B cell (primary cell): ENCODE measurements at regions not wholly inside any gene's neighbourhood (a gene's known extent, or its start where the extent isn't known, plus 50 kb on each side); places are given as distances from the start of the nearest gene placed in this dataset.

Experiments
- ATAC-seq: fragments of 200-7000 bp; cut with Tn5 transposase; one replicate; pipeline ENCODE4 v1.10.0; 2021; ENCODE audit warnings: low read depth, mild to moderate bottlenecking, moderate number of reproducible peaks, moderate library complexity
- CTCF ChIA-PET: fragments of 350-600 bp; sonication (Branson Sonifier 250); formaldehyde crosslinking; loops from one replicate; lab custom pipeline; 2021; ENCODE audit warnings: antibody characterized with exemption, inconsistent platforms; lab: Charles Lee
- POLR2A ChIA-PET: fragments of 350-600 bp; sonication (Branson Sonifier 250); formaldehyde crosslinking; loops from one replicate; lab custom pipeline; 2021; ENCODE audit warnings: antibody characterized with exemption; lab: Charles Lee
- DNase-seq: peaks from one replicate; pipeline ENCODE4 v3.0.0; 2013
- H2AFZ ChIP-seq: 2 replicates; pipeline ENCODE4 v1.6.1; 2012; ENCODE audit warnings: mild to moderate bottlenecking, low read depth, low read length; ENCODE audit not compliant: insufficient read depth, poor library complexity, severe bottlenecking
- H3K27ac ChIP-seq, 2 donors: 1 replicate in 1 of 2; 2 replicates in 1 of 2; pipeline ENCODE4 v1.5.1; 2012 to 2013; ENCODE audit warnings: low read length in 2 of 2, mild to moderate bottlenecking in 2 of 2, moderate library complexity in 1 of 2
- H3K27me3 ChIP-seq, 4 experiments: fragments of 200-600 bp in 1 of 4; sonication (generic) in 1 of 4; replicated peaks in 1 of 4; 1 replicate in 2 of 4; 2 replicates in 2 of 4; pipeline versions ENCODE4 v1.6.1 to v1.7.0; 2013 to 2016; ENCODE audit warnings: low read length in 3 of 4, mild to moderate bottlenecking in 2 of 4, mixed read lengths in 1 of 4, moderate library complexity in 1 of 4; ENCODE audit not compliant: insufficient read depth in 4 of 4, control insufficient read depth in 3 of 4; ENCODE audit errors: control extremely low read depth in 1 of 4
- H3K36me3 ChIP-seq, 2 experiments: replicated peaks in 1 of 2; 1 replicate in 1 of 2; 2 replicates in 1 of 2; pipeline versions ENCODE4 v1.6.1 to v1.7.1; 2013; ENCODE audit warnings: low read length in 1 of 2; ENCODE audit not compliant: insufficient read depth in 2 of 2, control insufficient read depth in 1 of 2; ENCODE audit errors: control extremely low read depth in 1 of 2, extremely low read depth in 1 of 2
- H3K4me1 ChIP-seq, 2 donors: fragments of 200-600 bp in 1 of 2; sonication (generic) in 1 of 2; 1 replicate in 1 of 2; 2 replicates in 1 of 2; pipeline versions ENCODE4 v1.5.1 to v1.6.1; 2013 to 2017; ENCODE audit warnings: low read length in 2 of 2; ENCODE audit not compliant: control insufficient read depth in 2 of 2, insufficient read depth in 2 of 2
- H3K4me2 ChIP-seq: replicated peaks from 2 replicates; pipeline ENCODE3; 2012; ENCODE audit warnings: mild to moderate bottlenecking, low read depth, low read length; ENCODE audit not compliant: poor library complexity, severe bottlenecking
- H3K4me3 ChIP-seq, 5 experiments: fragments of 200-600 bp in 1 of 5; sonication (generic) in 1 of 5; 1 replicate in 3 of 5; 2 replicates in 2 of 5; pipeline versions ENCODE4 v1.5.1 to v1.7.0; 2011 to 2016; ENCODE audit warnings: low read length in 4 of 5, mild to moderate bottlenecking in 4 of 5, low read depth in 2 of 5, control low read depth in 1 of 5, moderate library complexity in 1 of 5; ENCODE audit not compliant: insufficient read depth in 1 of 5; ENCODE audit errors: control extremely low read depth in 1 of 5, extremely low read depth in 1 of 5
- H3K79me2 ChIP-seq: fragments of 200-600 bp; sonication (generic); one replicate; pipeline ENCODE4 v1.6.0; 2016; ENCODE audit warnings: low read length; ENCODE audit not compliant: control insufficient read depth, insufficient read depth
- H3K9ac ChIP-seq: fragments of 200-600 bp; sonication (generic); 2 replicates; pipeline ENCODE4 v1.6.1; 2017; ENCODE audit warnings: mild to moderate bottlenecking, low read length, moderate library complexity
- H3K9me3 ChIP-seq, 3 donors: one replicate each; pipeline versions ENCODE4 v1.6.1 to v1.7.1; 2013; ENCODE audit warnings: low read length in 2 of 3; ENCODE audit not compliant: control insufficient read depth in 2 of 3, insufficient read depth in 1 of 3; ENCODE audit errors: control extremely low read depth in 1 of 3
- H4K20me1 ChIP-seq: 2 replicates; pipeline ENCODE4 v1.6.0; 2012; ENCODE audit warnings: mild to moderate bottlenecking, low read length; ENCODE audit not compliant: insufficient read depth, control insufficient read depth, poor library complexity, severe bottlenecking
- H3K27ac Mint-ChIP-seq: one replicate; pipeline ENCODE4 v1.8.0; 2021; ENCODE audit warnings: mixed read lengths
- H3K27me3 Mint-ChIP-seq: one replicate; pipeline ENCODE4 v1.8.0; 2021; ENCODE audit warnings: mixed read lengths
- H3K4me1 Mint-ChIP-seq: one replicate; pipeline ENCODE4 v1.8.0; 2021; ENCODE audit warnings: mixed read lengths
- H3K4me3 Mint-ChIP-seq: one replicate; pipeline ENCODE4 v1.8.0; 2021; ENCODE audit warnings: mixed read lengths
- H3K9me3 Mint-ChIP-seq: one replicate; pipeline ENCODE4 v1.8.0; 2022; ENCODE audit warnings: mixed read lengths; ENCODE audit not compliant: insufficient read depth
- EZH2 ChIP-seq: IDR thresholded peaks from 2 replicates; pipeline ENCODE4 v1.6.1; 2012; ENCODE audit warnings: borderline replicate concordance, low read depth, mild to moderate bottlenecking, moderate library complexity, low read length; ENCODE audit not compliant: insufficient read depth, poor library complexity, severe bottlenecking
- WGBS: methylation state at CpG from one replicate; pipeline ENCODE4 v1.1.5; 2013; ENCODE audit warnings: missing lambda C conversion rate; ENCODE audit not compliant: insufficient coverage; 5-methylcytosine and 5-hydroxymethylcytosine counted together
- intact Hi-C: fragments of 100-400 bp; cut with micrococcal nuclease; formaldehyde crosslinking; loops from one replicate; pipeline ENCODE4 v1.10.0; 2022
- TF ChIP-seq, protein P1 (sequence below): fragments of 200-600 bp; IDR thresholded peaks from one replicate; pipeline ENCODE4 v1.8.0; 2022; ENCODE audit warnings: antibody characterized with exemption, mild to moderate bottlenecking

DNA sequence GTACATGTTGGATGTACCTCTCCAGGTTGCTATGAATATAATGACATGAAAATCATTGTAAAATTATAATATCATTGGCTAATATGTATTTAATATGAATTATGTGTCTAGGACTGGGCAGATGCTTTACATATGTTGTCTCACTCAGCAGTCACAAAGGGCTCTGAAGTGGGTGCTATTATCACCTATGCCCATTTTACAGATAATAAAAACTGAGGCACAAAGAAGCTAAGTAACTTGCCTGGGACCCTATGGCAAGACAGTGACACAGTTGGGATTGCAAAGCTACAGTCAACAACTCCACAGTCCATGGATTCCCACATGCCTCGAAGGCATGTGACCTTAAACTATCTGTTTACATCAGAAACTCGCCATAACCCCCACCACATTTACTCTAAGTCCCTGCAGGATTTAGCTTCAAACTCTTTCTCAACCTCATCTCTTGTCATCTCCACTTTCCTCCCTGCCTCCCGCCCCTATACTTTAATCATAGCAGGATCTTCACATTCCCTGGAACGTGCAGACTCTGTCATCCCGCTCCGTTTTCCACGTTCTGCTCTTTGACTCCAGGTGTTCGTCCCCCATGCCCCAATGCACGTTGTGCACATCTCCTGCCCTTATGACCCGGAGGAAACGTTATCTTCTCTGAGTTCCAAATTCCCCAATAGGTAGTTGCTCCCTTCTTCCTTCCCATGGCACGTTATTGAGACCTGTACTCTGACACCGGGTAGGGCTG lies 143.0 kb upstream of the NRIP1 start:
- ATAC-seq (no peak), DNase-seq (no peak)
- Histone ChIP-seq H3K9me3 (no peaks in the 10 kb centered on the region), H3K27me3 (peaks cover 0 to 26% (median 7%) of the 10 kb centered on the region in 4 experiments), H3K4me3 (no peak overlapping the region), H3K4me2 (no peak overlapping the region), H3K36me3 (no peaks in the 10 kb centered on the region), H4K20me1 (no peaks in the 10 kb centered on the region), H3K4me1 (peaks cover 19 to 31% of the 10 kb centered on the region in 2 donors), H3K79me2 (no peaks in the 10 kb centered on the region), H2AFZ (no peak overlapping the region), H3K9ac (no peak overlapping the region), H3K27ac (no peak overlapping the region)
- H3K4me1 Mint-ChIP-seq, result peaks cover 29% of the 10 kb centered on the region
- no peak overlapping the region for H3K27ac Mint-ChIP-seq
- no peak for TF ChIP-seq EZH2
- TF ChIP-seq, protein P1, sequence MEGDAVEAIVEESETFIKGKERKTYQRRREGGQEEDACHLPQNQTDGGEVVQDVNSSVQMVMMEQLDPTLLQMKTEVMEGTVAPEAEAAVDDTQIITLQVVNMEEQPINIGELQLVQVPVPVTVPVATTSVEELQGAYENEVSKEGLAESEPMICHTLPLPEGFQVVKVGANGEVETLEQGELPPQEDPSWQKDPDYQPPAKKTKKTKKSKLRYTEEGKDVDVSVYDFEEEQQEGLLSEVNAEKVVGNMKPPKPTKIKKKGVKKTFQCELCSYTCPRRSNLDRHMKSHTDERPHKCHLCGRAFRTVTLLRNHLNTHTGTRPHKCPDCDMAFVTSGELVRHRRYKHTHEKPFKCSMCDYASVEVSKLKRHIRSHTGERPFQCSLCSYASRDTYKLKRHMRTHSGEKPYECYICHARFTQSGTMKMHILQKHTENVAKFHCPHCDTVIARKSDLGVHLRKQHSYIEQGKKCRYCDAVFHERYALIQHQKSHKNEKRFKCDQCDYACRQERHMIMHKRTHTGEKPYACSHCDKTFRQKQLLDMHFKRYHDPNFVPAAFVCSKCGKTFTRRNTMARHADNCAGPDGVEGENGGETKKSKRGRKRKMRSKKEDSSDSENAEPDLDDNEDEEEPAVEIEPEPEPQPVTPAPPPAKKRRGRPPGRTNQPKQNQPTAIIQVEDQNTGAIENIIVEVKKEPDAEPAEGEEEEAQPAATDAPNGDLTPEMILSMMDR, result no peak
- WGBS, result 93% methylated on average over 13 of the region's 13 CpGs
- POLR2A ChIA-PET, result no interaction called here
- H3K4me3 Mint-ChIP-seq, result no peak overlapping the region
- no peaks in the 10 kb centered on the region for H3K9me3 Mint-ChIP-seq
- intact Hi-C loops, result no loop called here
- peaks cover 25% of the 10 kb centered on the region for H3K27me3 Mint-ChIP-seq
- CTCF ChIA-PET, result no interaction called here

- H3K27ac ChIP-seq, result no peak overlapping the region
- Mint-ChIP-seq H3K27ac (no peak overlapping the region), H3K27me3 (peaks cover 25% of the 10 kb centered on the region), H3K4me1 (peaks cover 34% of the 10 kb centered on the region), H3K4me3 (no peak overlapping the region), H3K9me3 (no peaks in the 10 kb centered on the region)
- H3K4me1 ChIP-seq, result peaks cover 21 to 32% of the 10 kb centered on the region in 2 donors
- POLR2A ChIA-PET, result no interaction called here
- TF ChIP-seq, protein P1, result no peak
- no peak for TF ChIP-seq EZH2
- no peak overlapping the region for H3K4me3 ChIP-seq
- ATAC-seq (no peak), DNase-seq (no peak)
- WGBS, result 80% methylated on average over 2 of the region's 4 CpGs
- CTCF ChIA-PET, result no interaction called here
- no peak overlapping the region for H2AFZ ChIP-seq
- H3K9me3 ChIP-seq, result no peaks in the 10 kb centered on the region
- H3K27me3 ChIP-seq, result peaks cover 0 to 26% (median 7%) of the 10 kb centered on the region in 4 experiments
- H4K20me1 ChIP-seq, result no peaks in the 10 kb centered on the region
- intact Hi-C loops, result no loop called here
- no peaks in the 10 kb centered on the region for H3K79me2 ChIP-seq
- H3K36me3 ChIP-seq, result no peaks in the 10 kb centered on the region
- no peak overlapping the region for H3K9ac ChIP-seq
- no peak overlapping the region for H3K4me2 ChIP-seq
Measured at GRCh38 chr21:15208786-15209185, 144.0 kb upstream of the NRIP1 start.
